ENCODE measurements at regions not wholly inside any gene's neighbourhood (a gene's known extent, or its start where the extent isn't known, plus 50 kb on each side); places are given as distances from the start of the nearest gene placed in this dataset.

- no peak for TF ChIP-seq NR2C2 (CRISPR knock-in tag; IDR thresholded peaks at IDR 0.05)
- TF ChIP-seq ZBTB43 (CRISPR knock-in tag; IDR thresholded peaks at IDR 0.05), result no peak
- no peak for TF ChIP-seq TEAD4 (CRISPR knock-in tag; IDR thresholded peaks at IDR 0.05)
- TF ChIP-seq JUN (CRISPR knock-in tag; IDR thresholded peaks at IDR 0.05), result no peak
- no peak for TF ChIP-seq MXD4 (CRISPR knock-in tag; IDR thresholded peaks at IDR 0.05; ENCODE audit: borderline replicate concordance)
- TF ChIP-seq CBFB (CRISPR knock-in tag; IDR thresholded peaks at IDR 0.05; ENCODE audit: low read depth), result no peak
- no peak for TF ChIP-seq ZBTB21 (CRISPR knock-in tag; IDR thresholded peaks at IDR 0.05; ENCODE audit: borderline replicate concordance)
- no peak for TF ChIP-seq NR3C1 (CRISPR knock-in tag; conservative IDR thresholded peaks at IDR 0.05; ENCODE audit: low read depth)
- no peak for TF ChIP-seq NFATC4 (CRISPR knock-in tag; IDR thresholded peaks at IDR 0.05)
Observed at GRCh38 chr15:48012191-48012590, 108.6 kb upstream of the SLC24A5 start.
